CD14-positive monocyte (primary cell): ENCODE measurements at regions not wholly inside any gene's neighbourhood (a gene's known extent, or its start where the extent isn't known, plus 50 kb on each side); places are given as distances from the start of the nearest gene placed in this dataset.

Experiments used
- DNase-seq, 3 donors: peaks; one replicate each; pipeline ENCODE4 v3.0.0-alpha.2; 2011 to 2022
- H2AFZ ChIP-seq: 2 replicates; pipeline ENCODE4 v1.6.0; 2012; ENCODE audit warnings: mild to moderate bottlenecking, low read depth, low read length, inconsistent platforms; ENCODE audit not compliant: insufficient read depth, poor library complexity, severe bottlenecking
- H3K27ac ChIP-seq, 2 donors: 1 replicate in 1 of 2; 2 replicates in 1 of 2; pipeline ENCODE4 v1.5.1; 2012 to 2013; ENCODE audit warnings: low read length in 2 of 2, control low read depth in 1 of 2, inconsistent platforms in 1 of 2, low read depth in 1 of 2, mild to moderate bottlenecking in 1 of 2
- H3K27me3 ChIP-seq, 2 donors: one replicate each; pipeline versions ENCODE4 v1.6.0 to v1.6.1; 2011 to 2013; ENCODE audit warnings: low read length in 2 of 2; ENCODE audit not compliant: control insufficient read depth in 2 of 2, insufficient read depth in 2 of 2
- H3K36me3 ChIP-seq, 2 donors: replicated peaks in 1 of 2; 1 replicate in 1 of 2; 2 replicates in 1 of 2; pipeline versions ENCODE4 v1.5.1 to v1.6.1; 2012 to 2013; ENCODE audit warnings: low read length in 2 of 2, control low read depth in 1 of 2, inconsistent platforms in 1 of 2, mild to moderate bottlenecking in 1 of 2; ENCODE audit not compliant: insufficient read depth in 2 of 2, control insufficient read depth in 1 of 2
- H3K4me1 ChIP-seq, 2 donors: 1 replicate in 1 of 2; 2 replicates in 1 of 2; pipeline versions ENCODE4 v1.5.1 to v1.6.1; 2012 to 2013; ENCODE audit warnings: low read length in 2 of 2, control low read depth in 1 of 2, inconsistent platforms in 1 of 2, mild to moderate bottlenecking in 1 of 2, moderate library complexity in 1 of 2; ENCODE audit not compliant: insufficient read depth in 2 of 2, control insufficient read depth in 1 of 2
- H3K4me2 ChIP-seq: replicated peaks from 2 replicates; pipeline ENCODE3; 2012; ENCODE audit warnings: low read length, moderate library complexity, mild to moderate bottlenecking; ENCODE audit not compliant: poor library complexity, severe bottlenecking; ENCODE audit errors: extremely low read depth
- H3K4me3 ChIP-seq, 3 experiments: fragments of 200-600 bp in 1 of 3; sonication (generic) in 1 of 3; replicated peaks in 1 of 3; 1 replicate in 2 of 3; 2 replicates in 1 of 3; pipeline ENCODE4 v1.5.1; 2011 to 2013; ENCODE audit warnings: low read length in 3 of 3, mild to moderate bottlenecking in 3 of 3, control low read depth in 2 of 3, low read depth in 2 of 3, inconsistent platforms in 1 of 3, moderate library complexity in 1 of 3
- H3K79me2 ChIP-seq: 2 replicates; pipeline ENCODE4 v1.6.0; 2012; ENCODE audit warnings: mild to moderate bottlenecking, control low read depth, inconsistent platforms, low read length, moderate library complexity; ENCODE audit not compliant: insufficient read depth
- H3K9ac ChIP-seq: 2 replicates; pipeline ENCODE4 v1.6.0; 2017; ENCODE audit warnings: low read length, mild to moderate bottlenecking; ENCODE audit not compliant: insufficient read depth, poor library complexity, severe bottlenecking
- H3K9me3 ChIP-seq, 2 donors: replicated peaks in 1 of 2; 1 replicate in 1 of 2; 2 replicates in 1 of 2; pipeline versions ENCODE4 v1.5.1 to v1.6.1; 2012 to 2013; ENCODE audit warnings: low read length in 2 of 2, control low read depth in 1 of 2; ENCODE audit not compliant: control insufficient read depth in 1 of 2, insufficient read depth in 1 of 2
- H4K20me1 ChIP-seq: 2 replicates; pipeline ENCODE4 v1.6.0; 2012; ENCODE audit warnings: mild to moderate bottlenecking, low read length, control low read depth, moderate library complexity; ENCODE audit not compliant: insufficient read depth
- H3K27ac Mint-ChIP-seq, 7 donors: one replicate each; pipeline ENCODE4 v1.8.0; 2020; ENCODE audit warnings: mild to moderate bottlenecking in 7 of 7, mixed read lengths in 7 of 7, moderate library complexity in 6 of 7, inconsistent platforms in 2 of 7
- H3K27me3 Mint-ChIP-seq, 3 donors: one replicate each; pipeline ENCODE4 v1.8.0; 2021 to 2022; ENCODE audit warnings: low read depth in 3 of 3, mild to moderate bottlenecking in 3 of 3, mixed read lengths in 3 of 3, moderate library complexity in 3 of 3, inconsistent platforms in 1 of 3
- H3K36me3 Mint-ChIP-seq, 2 donors: one replicate each; pipeline ENCODE4 v1.8.0; 2020; ENCODE audit warnings: mixed read lengths in 2 of 2, inconsistent platforms in 1 of 2, mild to moderate bottlenecking in 1 of 2
- H3K4me1 Mint-ChIP-seq: one replicate; pipeline ENCODE4 v1.8.0; 2020; ENCODE audit warnings: mild to moderate bottlenecking, mixed read lengths
- H3K4me3 Mint-ChIP-seq, 2 donors: one replicate each; pipeline ENCODE4 v1.8.0; 2020; ENCODE audit warnings: mild to moderate bottlenecking in 2 of 2, mixed read lengths in 2 of 2, moderate library complexity in 1 of 2
- H3K9me3 Mint-ChIP-seq, 7 donors: one replicate each; pipeline ENCODE4 v1.8.0; 2020 to 2022; ENCODE audit warnings: mixed read lengths in 7 of 7, mild to moderate bottlenecking in 6 of 7, moderate library complexity in 6 of 7, inconsistent platforms in 2 of 7
- WGBS: methylation state at CpG from one replicate; pipeline ENCODE4 v1.1.5; 2013; ENCODE audit warnings: missing lambda C conversion rate; ENCODE audit not compliant: insufficient coverage; 5-methylcytosine and 5-hydroxymethylcytosine counted together
- intact Hi-C, 2 donors: fragments of 100-400 bp; cut with micrococcal nuclease; formaldehyde crosslinking; loops; one replicate each; pipeline versions ENCODE4 v1.15.0 to v1.15.1; 2023
- TF ChIP-seq, protein P1 (sequence below): fragments of 200-600 bp; IDR thresholded peaks from one replicate; pipeline ENCODE4 v1.8.0; 2022; ENCODE audit warnings: antibody characterized with exemption, mild to moderate bottlenecking

DNA sequence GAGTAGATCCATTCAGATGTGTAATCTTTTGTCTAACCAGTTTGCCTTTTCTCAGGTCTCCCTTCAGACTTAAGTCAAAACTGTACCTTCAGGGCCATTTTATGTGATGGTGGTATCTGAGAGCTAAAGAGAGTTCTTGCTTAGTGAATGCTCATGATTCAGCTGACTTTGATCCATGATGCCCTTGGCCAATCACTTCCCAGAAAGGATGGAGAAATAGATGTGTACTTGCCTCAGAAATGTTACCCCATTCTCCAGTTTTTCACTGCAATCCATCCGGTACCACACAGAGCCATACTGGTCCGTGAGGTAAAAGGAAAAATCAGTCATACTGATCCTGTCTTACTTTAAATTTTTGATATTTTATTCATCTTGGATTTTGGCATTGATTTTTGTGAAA lies 234.8 kb upstream of the PIK3C3 start:
- Mint-ChIP-seq H3K4me3 (no peak overlapping the region), H3K27me3 (no peaks in the 10 kb centered on the region), H3K9me3 (peaks cover 0 to 9% (median 0%) of the 10 kb centered on the region in 7 donors), H3K27ac (no peak overlapping the region), H3K4me1 (no peaks in the 10 kb centered on the region), H3K36me3 (no peaks in the 10 kb centered on the region)
- H3K4me2 ChIP-seq = no peak overlapping the region
- no peak overlapping the region for H3K9ac ChIP-seq
- H2AFZ ChIP-seq = no peak overlapping the region
- H3K79me2 ChIP-seq = no peaks in the 10 kb centered on the region
- intact Hi-C loops = no loop called here
- TF ChIP-seq, protein P1, sequence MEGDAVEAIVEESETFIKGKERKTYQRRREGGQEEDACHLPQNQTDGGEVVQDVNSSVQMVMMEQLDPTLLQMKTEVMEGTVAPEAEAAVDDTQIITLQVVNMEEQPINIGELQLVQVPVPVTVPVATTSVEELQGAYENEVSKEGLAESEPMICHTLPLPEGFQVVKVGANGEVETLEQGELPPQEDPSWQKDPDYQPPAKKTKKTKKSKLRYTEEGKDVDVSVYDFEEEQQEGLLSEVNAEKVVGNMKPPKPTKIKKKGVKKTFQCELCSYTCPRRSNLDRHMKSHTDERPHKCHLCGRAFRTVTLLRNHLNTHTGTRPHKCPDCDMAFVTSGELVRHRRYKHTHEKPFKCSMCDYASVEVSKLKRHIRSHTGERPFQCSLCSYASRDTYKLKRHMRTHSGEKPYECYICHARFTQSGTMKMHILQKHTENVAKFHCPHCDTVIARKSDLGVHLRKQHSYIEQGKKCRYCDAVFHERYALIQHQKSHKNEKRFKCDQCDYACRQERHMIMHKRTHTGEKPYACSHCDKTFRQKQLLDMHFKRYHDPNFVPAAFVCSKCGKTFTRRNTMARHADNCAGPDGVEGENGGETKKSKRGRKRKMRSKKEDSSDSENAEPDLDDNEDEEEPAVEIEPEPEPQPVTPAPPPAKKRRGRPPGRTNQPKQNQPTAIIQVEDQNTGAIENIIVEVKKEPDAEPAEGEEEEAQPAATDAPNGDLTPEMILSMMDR = no peak
- no peak overlapping the region for H3K4me3 ChIP-seq
- no peaks in the 10 kb centered on the region for H4K20me1 ChIP-seq
- no peaks in the 10 kb centered on the region for H3K9me3 ChIP-seq
- no CpG with 5 or more reads among the region's 2 CpGs for WGBS
- no peaks in the 10 kb centered on the region for H3K27me3 ChIP-seq
- no peaks in the 10 kb centered on the region for H3K36me3 ChIP-seq
- no peaks in the 10 kb centered on the region for H3K4me1 ChIP-seq
- no peak for DNase-seq
- H3K27ac ChIP-seq = no peak overlapping the region

DNA sequence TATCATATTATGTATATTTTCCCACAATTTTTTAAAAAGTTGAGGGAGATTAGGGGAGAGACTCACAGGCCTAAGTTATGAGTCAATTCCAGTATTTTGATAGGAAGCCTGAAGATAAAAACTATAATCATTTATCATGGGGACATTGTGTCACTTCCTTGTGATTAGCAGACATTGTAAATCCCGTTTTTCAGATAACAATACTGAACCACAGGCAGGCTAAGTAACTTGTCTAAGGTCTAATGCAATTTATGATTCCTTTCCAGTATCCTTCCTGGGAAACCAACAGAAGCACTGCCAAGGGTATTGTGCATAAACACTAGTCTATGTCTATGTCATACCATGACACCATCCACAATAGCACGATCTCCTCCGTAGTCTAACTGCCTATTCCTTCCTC lies 235.2 kb upstream of the PIK3C3 start:
- H3K27ac ChIP-seq = no peak overlapping the region
- Mint-ChIP-seq H3K4me1 (no peaks in the 10 kb centered on the region), H3K27me3 (no peaks in the 10 kb centered on the region)

More for the DNA sequence above, 235.2 kb upstream of the PIK3C3 start:
- H3K4me1 ChIP-seq = no peaks in the 10 kb centered on the region
- no peaks in the 10 kb centered on the region for H3K79me2 ChIP-seq
- no peaks in the 10 kb centered on the region for H3K27me3 ChIP-seq
- no peak overlapping the region for H3K4me3 ChIP-seq
- H3K27ac Mint-ChIP-seq = no peak overlapping the region
- H3K9me3 Mint-ChIP-seq = peaks cover 0 to 9% (median 0%) of the 10 kb centered on the region in 7 donors
- H4K20me1 ChIP-seq = no peaks in the 10 kb centered on the region
- H3K4me3 Mint-ChIP-seq = no peak overlapping the region
- no peak for DNase-seq
- H2AFZ ChIP-seq = no peak overlapping the region
- intact Hi-C loops = no loop called here
- no peaks in the 10 kb centered on the region for H3K36me3 ChIP-seq
- 80% methylated on average over 2 of the region's 3 CpGs for WGBS
- H3K9me3 ChIP-seq = no peaks in the 10 kb centered on the region
- no peaks in the 10 kb centered on the region for H3K36me3 Mint-ChIP-seq
- TF ChIP-seq, protein P1 = no peak
- H3K4me2 ChIP-seq = no peak overlapping the region
- no peak overlapping the region for H3K9ac ChIP-seq
